Large intestine (tissue), 3 donors: ENCODE measurements at regions not wholly inside any gene's neighbourhood (a gene's known extent, or its start where the extent isn't known, plus 50 kb on each side); places are given as distances from the start of the nearest gene placed in this dataset.

ENCODE experiments used
- DNase-seq, 2 donors: peaks; one replicate each; pipeline versions ENCODE4 v3.0.0 to v3.0.0-alpha.2; 2013
- H3K27ac ChIP-seq: one replicate; pipeline ENCODE4 v1.5.1; 2013; ENCODE audit warnings: low read length
- H3K27me3 ChIP-seq: 2 replicates; pipeline ENCODE4 v1.6.1; 2013; ENCODE audit warnings: low read length; ENCODE audit not compliant: control insufficient read depth, insufficient read depth
- H3K36me3 ChIP-seq: 2 replicates; pipeline ENCODE4 v1.6.1; 2013; ENCODE audit warnings: low read length; ENCODE audit not compliant: control insufficient read depth, insufficient read depth
- H3K4me1 ChIP-seq: one replicate; pipeline ENCODE4 v1.6.1; 2013; ENCODE audit warnings: low read length; ENCODE audit not compliant: control insufficient read depth, insufficient read depth
- H3K4me3 ChIP-seq: one replicate; pipeline ENCODE4 v1.5.1; 2013; ENCODE audit warnings: low read length
- H3K9me3 ChIP-seq: one replicate; pipeline ENCODE4 v1.6.1; 2013; ENCODE audit warnings: mild to moderate bottlenecking, low read depth, low read length, moderate library complexity; ENCODE audit not compliant: control insufficient read depth
- WGBS: methylation state at CpG from one replicate; pipeline ENCODE4 v1.1.5; 2013; ENCODE audit warnings: low lambda C conversion rate; ENCODE audit not compliant: insufficient coverage; 5-methylcytosine and 5-hydroxymethylcytosine counted together

DNA sequence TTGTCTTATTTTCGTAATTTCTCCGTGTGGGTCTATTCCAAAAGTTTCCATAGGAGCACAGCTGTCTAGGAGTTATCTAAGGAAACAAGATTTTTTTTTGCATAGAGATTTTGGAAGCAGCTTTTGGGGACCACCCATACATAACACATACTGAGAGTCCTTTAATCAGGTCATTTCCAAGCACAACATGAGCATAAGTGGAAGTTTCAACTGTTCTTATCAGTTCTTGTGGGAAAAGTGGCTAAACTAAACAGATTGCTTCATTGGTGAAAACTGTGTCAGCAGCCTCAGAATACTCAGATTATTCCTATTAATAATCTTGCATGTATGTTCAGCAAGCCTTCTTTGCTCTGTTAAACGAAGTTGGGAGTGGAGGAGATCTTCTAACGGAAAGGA is 153.6 kb upstream of the TYRP1 start:
- H3K27me3 ChIP-seq = no peaks in the 10 kb centered on the region
- H3K4me3 ChIP-seq = no peak overlapping the region
- H3K27ac ChIP-seq = no peak overlapping the region
- H3K9me3 ChIP-seq = no peaks in the 10 kb centered on the region
- WGBS = 87% methylated on average over 4 of the region's 4 CpGs
- no peaks in the 10 kb centered on the region for H3K4me1 ChIP-seq
- DNase-seq = no peak
- H3K36me3 ChIP-seq = no peaks in the 10 kb centered on the region

DNA sequence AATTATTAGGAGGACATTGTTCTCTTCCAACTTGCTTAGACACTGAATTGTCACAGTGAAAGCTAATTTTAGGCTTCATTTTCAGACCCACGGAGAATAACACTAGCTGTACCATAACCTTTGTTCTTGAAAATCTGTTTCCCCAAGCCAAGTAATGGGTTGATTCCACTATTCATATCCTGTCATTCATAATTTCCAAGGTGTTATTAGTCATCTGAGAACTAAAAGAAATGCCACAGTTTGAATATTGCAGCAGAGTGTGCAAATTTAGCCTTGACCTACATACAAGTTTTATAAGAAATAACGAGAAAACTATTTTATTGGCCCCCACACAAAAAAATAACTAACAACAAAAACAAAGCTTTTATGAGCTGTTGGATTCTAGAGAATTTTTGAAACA is 148.5 kb upstream of the TYRP1 start:
- Histone ChIP-seq H3K4me1 (no peaks in the 10 kb centered on the region), H3K27ac (no peak overlapping the region), H3K4me3 (no peak overlapping the region), H3K9me3 (no peaks in the 10 kb centered on the region), H3K27me3 (no peaks in the 10 kb centered on the region), H3K36me3 (no peaks in the 10 kb centered on the region)
- DNase-seq = no peak
- 80% methylated on average over 1 of the region's 2 CpGs for WGBS

DNA sequence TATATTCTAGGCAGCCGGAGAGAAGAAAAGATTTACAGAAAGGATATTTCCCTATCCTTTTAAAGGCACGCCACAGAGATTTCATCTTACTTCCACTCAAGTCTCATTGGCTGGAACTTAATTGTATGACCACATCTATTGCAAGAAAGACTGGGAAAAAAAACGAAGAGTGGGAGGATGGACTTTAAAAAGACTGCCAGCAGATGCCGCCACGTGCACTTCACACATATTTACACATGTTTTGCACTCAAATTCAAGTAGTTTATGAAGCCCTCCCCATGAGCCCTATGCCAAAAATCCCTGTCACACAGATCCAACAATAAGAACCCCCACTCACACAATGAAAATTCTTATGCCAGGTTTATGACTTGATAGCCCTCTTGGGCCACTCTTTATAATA is 138.5 kb upstream of the TYRP1 start:
- H3K36me3 ChIP-seq = no peaks in the 10 kb centered on the region
- no peaks in the 10 kb centered on the region for H3K27me3 ChIP-seq

DNA sequence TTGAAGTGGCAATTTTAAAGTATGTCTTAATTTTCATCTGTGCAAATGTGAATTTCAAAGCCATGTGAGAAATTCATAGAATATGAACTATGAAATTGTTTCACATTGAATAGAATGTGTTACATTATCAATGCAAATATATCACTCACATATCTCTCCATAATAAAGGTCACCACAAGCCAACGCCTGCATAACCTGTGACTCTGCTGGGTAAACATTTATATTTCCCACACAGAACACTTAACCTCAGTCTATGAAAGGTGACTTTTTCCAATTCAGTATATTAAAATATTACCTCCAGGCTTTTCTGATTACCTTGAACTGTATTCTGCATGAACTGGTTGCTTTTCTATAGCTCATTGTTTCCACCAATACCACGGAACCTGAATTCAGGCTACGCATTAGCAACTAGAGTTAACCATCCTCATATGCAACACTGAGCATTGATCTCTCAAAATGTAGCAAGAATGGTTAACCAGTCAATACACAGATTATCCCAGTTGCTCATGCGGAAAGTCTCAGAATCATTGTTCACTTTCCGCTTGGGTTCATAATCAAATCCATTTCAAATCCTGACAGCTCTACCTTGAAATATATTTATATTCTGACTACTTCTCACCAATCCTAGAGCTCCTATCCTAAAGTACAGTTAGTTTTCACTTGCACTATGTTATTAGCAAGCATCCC is 126.6 kb upstream of the TYRP1 start:
- 50% methylated on average over 2 of the region's 5 CpGs for whole genome bisulfite sequencing
- Histone ChIP-seq H3K4me3 (no peak overlapping the region), H3K4me1 (no peaks in the 10 kb centered on the region), H3K27me3 (no peaks in the 10 kb centered on the region), H3K9me3 (no peaks in the 10 kb centered on the region), H3K27ac (no peak overlapping the region), H3K36me3 (no peaks in the 10 kb centered on the region)
- no peak for DNase-seq

More for the DNA sequence above, 138.5 kb upstream of the TYRP1 start:
- no peak for DNase-seq
- H3K4me3 ChIP-seq = no peak overlapping the region
- no peaks in the 10 kb centered on the region for H3K4me1 ChIP-seq
- WGBS = 80% methylated on average over 1 of the region's 5 CpGs
- H3K9me3 ChIP-seq = no peaks in the 10 kb centered on the region
- H3K27ac ChIP-seq = no peak overlapping the region

DNA sequence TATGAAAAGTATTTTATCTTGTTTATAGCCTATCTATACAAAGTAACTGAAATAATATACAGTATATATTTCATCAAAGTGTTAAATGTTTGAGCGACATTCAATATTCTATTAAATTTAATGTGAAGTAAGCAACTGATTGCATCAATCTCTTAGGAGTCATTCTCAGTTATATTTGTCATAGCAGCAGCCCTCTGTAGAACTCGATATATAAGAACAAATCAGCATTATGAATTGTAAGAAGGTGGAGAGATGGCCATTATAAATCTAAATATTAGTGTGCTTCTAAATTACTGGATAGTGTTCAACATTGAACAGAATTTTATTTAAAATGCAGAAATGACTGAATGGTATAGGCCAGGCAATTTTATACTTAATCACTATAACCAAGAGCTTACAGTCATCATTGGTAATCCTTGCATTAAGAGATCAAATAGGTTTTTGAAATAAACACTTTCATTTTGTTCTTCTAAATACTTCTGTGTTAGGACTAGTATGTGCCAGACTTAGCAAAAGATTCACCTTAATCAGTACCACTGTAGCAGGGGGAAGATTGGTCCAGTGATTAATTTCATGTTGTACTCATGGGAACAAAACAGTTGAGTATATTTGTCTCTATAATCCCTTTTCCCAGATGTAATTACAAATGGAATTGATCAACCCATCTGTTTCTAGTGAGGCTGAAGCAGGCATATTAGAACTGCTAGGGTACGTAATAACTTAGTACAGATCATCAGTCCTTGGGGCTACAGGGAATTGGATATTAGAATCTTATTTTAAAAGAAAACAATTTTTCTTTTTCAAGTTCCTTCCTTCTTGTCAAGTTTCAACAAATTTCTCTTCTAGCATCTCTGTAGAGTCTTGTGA is 108.3 kb upstream of the TYRP1 start:
- Histone ChIP-seq H3K9me3 (no peaks in the 10 kb centered on the region), H3K4me3 (no peak overlapping the region), H3K27ac (no peak overlapping the region), H3K4me1 (no peaks in the 10 kb centered on the region), H3K36me3 (no peaks in the 10 kb centered on the region), H3K27me3 (no peaks in the 10 kb centered on the region)
- no peak for DNase-seq
- 100% methylated on average over 2 of the region's 3 CpGs for WGBS

DNA sequence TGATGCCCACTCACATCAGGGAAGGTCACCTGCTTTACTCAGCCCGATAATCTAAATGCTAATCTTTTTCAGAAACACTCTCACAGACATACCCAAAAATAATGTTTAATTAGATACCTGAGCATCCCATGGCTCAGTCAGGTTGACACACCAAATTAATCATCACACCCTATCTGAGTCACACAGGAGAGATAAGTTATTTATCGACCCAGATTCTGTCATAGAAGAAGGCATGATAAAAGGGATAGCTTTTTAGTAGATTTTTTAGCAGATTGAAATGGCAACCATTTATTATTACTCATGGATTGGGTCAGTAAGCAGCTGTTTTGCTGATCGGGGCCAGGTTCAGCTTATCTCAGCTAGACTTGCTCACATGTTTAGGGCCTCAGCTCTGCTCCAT is 97.8 kb upstream of the TYRP1 start:
- Histone ChIP-seq H3K4me1 (no peaks in the 10 kb centered on the region), H3K4me3 (no peak overlapping the region), H3K36me3 (no peaks in the 10 kb centered on the region), H3K27me3 (no peaks in the 10 kb centered on the region), H3K9me3 (no peaks in the 10 kb centered on the region), H3K27ac (no peak overlapping the region)
- 100% methylated on average over 1 of the region's 3 CpGs for WGBS
- no peak for DNase-seq

DNA sequence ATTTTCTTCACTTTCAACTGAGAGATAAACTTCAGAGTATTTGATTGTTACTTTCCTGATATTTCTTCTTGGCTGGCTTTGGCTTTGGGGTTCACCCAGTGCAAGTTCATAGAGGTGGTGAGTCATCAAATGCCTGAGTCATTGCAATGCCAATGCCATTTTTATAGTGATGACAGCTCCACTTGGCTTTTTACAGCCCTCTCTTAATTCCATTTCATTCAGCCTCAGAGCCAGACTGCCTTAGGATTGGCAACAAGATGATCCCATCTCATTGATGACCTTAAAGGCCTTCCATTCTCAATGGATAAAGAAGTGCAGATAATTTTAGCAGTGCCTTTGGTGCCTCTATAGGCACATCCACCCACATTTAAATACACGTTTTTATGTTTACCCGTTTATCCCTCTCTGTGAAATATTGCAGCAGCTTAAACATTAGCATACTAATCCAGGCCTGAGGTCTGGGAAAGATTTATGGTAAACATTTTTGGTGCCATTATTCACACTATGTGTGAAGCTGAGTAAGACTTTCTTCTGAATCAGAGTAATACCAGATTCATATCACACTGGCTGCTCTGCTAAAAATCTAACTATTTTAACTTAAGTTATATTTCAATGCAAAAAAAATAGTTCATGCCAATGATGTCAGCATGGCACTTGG is 88.9 kb upstream of the TYRP1 start:
- no peaks in the 10 kb centered on the region for H3K27me3 ChIP-seq
- H3K36me3 ChIP-seq = no peaks in the 10 kb centered on the region
- no peak overlapping the region for H3K27ac ChIP-seq
- H3K4me1 ChIP-seq = no peaks in the 10 kb centered on the region
- H3K4me3 ChIP-seq = no peak overlapping the region
- DNase-seq = no peak
- WGBS = no CpG with 5 or more reads among the region's 2 CpGs
- no peaks in the 10 kb centered on the region for H3K9me3 ChIP-seq

DNA sequence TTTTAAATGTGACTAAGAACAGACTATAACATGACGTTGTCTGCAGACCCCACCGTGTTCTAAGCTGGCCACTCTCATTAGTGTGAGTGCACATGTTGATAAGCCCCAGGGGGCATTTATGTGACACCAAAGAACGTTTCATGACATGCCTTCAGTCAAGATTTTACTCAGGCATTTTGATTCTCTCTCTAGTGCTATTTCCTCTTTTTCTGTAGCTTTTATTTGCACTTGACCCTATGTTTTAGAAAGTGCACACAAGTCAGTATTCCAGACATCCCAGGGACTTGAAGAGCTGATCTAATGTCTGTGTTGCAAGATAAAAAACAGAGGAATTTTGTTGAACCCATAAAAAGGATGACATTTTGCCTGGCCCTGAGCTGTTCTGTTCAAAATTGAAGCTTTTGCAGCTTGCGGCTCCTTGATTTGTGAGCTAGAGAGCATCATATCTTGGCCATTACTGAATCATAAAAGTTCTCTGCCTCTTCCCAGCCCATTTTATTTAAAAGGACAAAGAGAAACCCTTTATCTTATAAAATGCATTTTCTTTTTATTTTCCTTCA is 80.9 kb upstream of the TYRP1 start:
- no peaks in the 10 kb centered on the region for H3K4me1 ChIP-seq
- no peaks in the 10 kb centered on the region for H3K9me3 ChIP-seq
- 83% methylated on average over 1 of the region's 4 CpGs for WGBS
- no peaks in the 10 kb centered on the region for H3K27me3 ChIP-seq
- no peak overlapping the region for H3K27ac ChIP-seq
- no peak overlapping the region for H3K4me3 ChIP-seq
- DNase-seq = no peak
- no peaks in the 10 kb centered on the region for H3K36me3 ChIP-seq

DNA sequence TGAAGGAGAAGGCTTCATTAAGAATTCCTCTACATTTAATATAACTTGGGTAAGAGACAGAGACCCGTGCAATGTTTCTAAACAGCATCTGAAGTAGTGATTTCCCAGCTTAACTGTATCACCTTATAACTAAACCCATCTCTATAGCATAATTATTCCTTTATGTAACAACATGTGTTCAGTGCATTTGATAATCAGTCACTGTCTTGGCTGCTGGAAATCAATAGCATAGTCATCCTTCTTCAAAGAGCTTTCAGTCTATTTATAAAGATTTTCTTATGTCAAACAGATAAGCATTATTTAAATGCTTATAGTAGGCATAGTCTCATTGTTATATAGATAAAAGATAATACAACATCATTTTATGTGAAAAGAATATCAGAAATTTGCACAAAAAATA is 80.1 kb upstream of the TYRP1 start:
- no peak for DNase-seq
- Histone ChIP-seq H3K36me3 (no peaks in the 10 kb centered on the region), H3K4me1 (no peaks in the 10 kb centered on the region), H3K27me3 (no peaks in the 10 kb centered on the region), H3K4me3 (no peak overlapping the region), H3K9me3 (no peaks in the 10 kb centered on the region), H3K27ac (no peak overlapping the region)
- 100% methylated on average over 1 of the region's 1 CpG for WGBS

DNA sequence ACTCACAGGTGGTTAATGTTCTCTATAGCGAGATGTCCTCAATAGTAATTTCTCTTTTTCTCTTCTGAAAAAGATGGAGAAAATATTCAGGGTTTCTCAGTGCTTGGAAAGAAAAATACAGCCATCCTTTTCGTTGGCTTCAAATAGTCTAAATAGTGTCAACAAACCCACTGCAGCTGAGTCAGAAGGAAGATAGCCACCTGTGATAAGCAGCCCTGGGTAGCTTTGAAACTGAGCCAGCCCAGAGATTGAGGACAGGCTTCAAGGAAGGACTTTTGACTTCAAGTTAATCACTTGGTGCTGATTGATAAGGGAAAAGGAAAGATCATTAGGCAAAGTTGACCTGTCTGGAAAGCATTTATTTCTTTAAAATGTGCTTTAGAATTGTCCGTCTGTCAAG is 78.7 kb upstream of the TYRP1 start:
- H3K27me3 ChIP-seq = no peaks in the 10 kb centered on the region
- H3K4me3 ChIP-seq = no peak overlapping the region
- H3K9me3 ChIP-seq = no peaks in the 10 kb centered on the region
- WGBS = 50% methylated on average over 1 of the region's 3 CpGs
- no peaks in the 10 kb centered on the region for H3K4me1 ChIP-seq
- no peaks in the 10 kb centered on the region for H3K36me3 ChIP-seq
- H3K27ac ChIP-seq = no peak overlapping the region
- no peak for DNase-seq
